ENCODE measurements at regions not wholly inside any gene's neighbourhood (a gene's known extent, or its start where the extent isn't known, plus 50 kb on each side); places are given as distances from the start of the nearest gene placed in this dataset.

- peaks cover 67% of the 10 kb centered on the region for H3K4me1 Mint-ChIP-seq
- H3K9me3 Mint-ChIP-seq: no peaks in the 10 kb centered on the region
- H3K36me3 Mint-ChIP-seq (ENCODE audit: low read depth): no peaks in the 10 kb centered on the region
- H3K27ac Mint-ChIP-seq: peak overlapping the region in 1 of 3 experiments; percentile 83
- no peak for TF ChIP-seq CTCF (IDR thresholded peaks at IDR 0.05; ENCODE audit: unreplicated experiment in 3 of 3)
- peaks cover 4% of the 10 kb centered on the region for H3K27me3 Mint-ChIP-seq (ENCODE audit: low read depth)
- no peak overlapping the region for H3K4me3 Mint-ChIP-seq
Measured at GRCh38 chr6:149230712-149231460, 86.6 kb upstream of the TAB2 start.

GRCh38 chr6:149231778-149232177 is 85.7 kb upstream of the TAB2 start:
- Mint-ChIP-seq H3K27me3 (ENCODE audit: low read depth) (peaks cover 4% of the 10 kb centered on the region), H3K36me3 (ENCODE audit: low read depth) (no peaks in the 10 kb centered on the region), H3K4me3 (peak overlapping the region; percentile 2 to 20 (median 8)), H3K9me3 (no peaks in the 10 kb centered on the region), H3K4me1 (peaks cover 66% of the 10 kb centered on the region), H3K27ac (peak overlapping the region; percentile 56 to 91 (median 83))
- TF ChIP-seq CTCF (IDR thresholded peaks at IDR 0.05; ENCODE audit: unreplicated experiment in 3 of 3): no peak

GRCh38 chr6:149233056-149233715 is 84.3 kb upstream of the TAB2 start:
- Mint-ChIP-seq H3K9me3 (no peaks in the 10 kb centered on the region), H3K4me1 (peaks cover 67% of the 10 kb centered on the region), H3K27me3 (ENCODE audit: low read depth) (no peaks in the 10 kb centered on the region), H3K36me3 (ENCODE audit: low read depth) (no peaks in the 10 kb centered on the region), H3K27ac (peak overlapping the region; percentile 9 to 74 (median 61)), H3K4me3 (no peak overlapping the region)
- no peak for TF ChIP-seq CTCF (IDR thresholded peaks at IDR 0.05; ENCODE audit: unreplicated experiment in 3 of 3)

GRCh38 chr6:149234051-149234962 is 83.2 kb upstream of the TAB2 start:
- H3K9me3 Mint-ChIP-seq: peaks cover 3% of the 10 kb centered on the region
- no peak for TF ChIP-seq CTCF (IDR thresholded peaks at IDR 0.05; ENCODE audit: unreplicated experiment in 3 of 3)
- peaks cover 65% of the 10 kb centered on the region for H3K4me1 Mint-ChIP-seq
- peak overlapping the region; percentile 6 to 74 (median 61) for H3K27ac Mint-ChIP-seq
- no peak overlapping the region for H3K4me3 Mint-ChIP-seq
- H3K36me3 Mint-ChIP-seq (ENCODE audit: low read depth): no peaks in the 10 kb centered on the region
- H3K27me3 Mint-ChIP-seq (ENCODE audit: low read depth): no peaks in the 10 kb centered on the region

- Mint-ChIP-seq H3K27ac (peak overlapping the region; percentile 57 to 63 (median 61)), H3K36me3 (ENCODE audit: low read depth) (no peaks in the 10 kb centered on the region), H3K4me3 (no peak overlapping the region), H3K4me1 (peaks cover 65% of the 10 kb centered on the region), H3K27me3 (ENCODE audit: low read depth) (no peaks in the 10 kb centered on the region), H3K9me3 (peaks cover 3% of the 10 kb centered on the region)
- no peak for TF ChIP-seq CTCF (IDR thresholded peaks at IDR 0.05; ENCODE audit: unreplicated experiment in 3 of 3)
Measured at GRCh38 chr6:149235130-149235561, 82.4 kb upstream of the TAB2 start.
